GF-D8 (cell line): ENCODE measurements at regions not wholly inside any gene's neighbourhood (a gene's known extent, or its start where the extent isn't known, plus 50 kb on each side); places are given as distances from the start of the nearest gene placed in this dataset.

ENCODE experiments used
- DNase-seq: peaks from one replicate; lab custom pipeline; 2025; lab: John Stamatoyannopoulos, UW

- DNase-seq, result no peak
Observed at GRCh38 chr22:27388090-27388600, 413.4 kb downstream of the MN1 start.

DNA sequence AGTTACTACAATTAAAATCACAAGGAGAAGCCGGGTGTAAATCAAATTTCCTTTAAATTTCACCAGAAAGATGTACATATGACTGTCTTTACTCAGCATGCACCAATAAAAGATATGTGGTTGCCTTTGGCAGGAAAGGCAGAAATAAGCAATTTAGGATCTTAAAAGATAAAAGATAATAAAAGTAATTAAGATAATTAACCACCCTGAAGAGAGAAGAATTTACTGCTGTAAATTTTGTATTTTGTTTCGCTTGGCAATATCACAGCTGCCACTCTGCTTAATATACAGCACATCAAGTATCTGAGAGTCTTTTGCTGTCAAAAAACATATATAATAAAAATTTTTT lies 411.9 kb downstream of the MN1 start:
- no peak for DNase-seq

GRCh38 chr22:27391092-27391770 lies 410.3 kb downstream of the MN1 start:
- DNase-seq, result no peak

- no peak for DNase-seq
Observed at GRCh38 chr22:27393371-27393770, 408.2 kb downstream of the MN1 start.

- DNase-seq, result no peak
Observed at GRCh38 chr22:27394806-27395404, 406.7 kb downstream of the MN1 start.

- no peak for DNase-seq
Observed at GRCh38 chr22:27397036-27397953, 404.3 kb downstream of the MN1 start.

GRCh38 chr22:27397954-27398342 lies 403.6 kb downstream of the MN1 start:
- DNase-seq, result no peak

GRCh38 chr22:27399161-27399560 lies 402.4 kb downstream of the MN1 start:
- DNase-seq, result no peak

DNA sequence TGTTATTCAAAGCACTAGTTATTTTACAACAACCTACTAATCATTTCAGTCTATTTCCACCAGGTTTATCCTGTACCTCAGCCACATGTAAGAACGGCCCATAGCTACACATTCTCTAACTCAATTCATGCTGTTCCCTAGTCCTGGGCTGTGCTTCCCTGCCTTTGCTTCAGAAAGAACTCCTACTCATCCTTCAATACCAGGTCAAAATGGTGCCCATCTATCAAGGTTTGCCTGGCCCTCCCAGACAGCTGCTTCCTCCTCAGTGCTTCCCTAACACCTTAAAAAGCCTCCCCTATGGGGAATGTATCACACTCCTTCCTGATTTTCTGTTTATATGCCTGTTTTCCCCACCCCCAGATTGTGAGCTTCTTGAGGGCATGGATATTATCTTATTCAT lies 400.7 kb downstream of the MN1 start:
- DNase-seq, result no peak

DNA sequence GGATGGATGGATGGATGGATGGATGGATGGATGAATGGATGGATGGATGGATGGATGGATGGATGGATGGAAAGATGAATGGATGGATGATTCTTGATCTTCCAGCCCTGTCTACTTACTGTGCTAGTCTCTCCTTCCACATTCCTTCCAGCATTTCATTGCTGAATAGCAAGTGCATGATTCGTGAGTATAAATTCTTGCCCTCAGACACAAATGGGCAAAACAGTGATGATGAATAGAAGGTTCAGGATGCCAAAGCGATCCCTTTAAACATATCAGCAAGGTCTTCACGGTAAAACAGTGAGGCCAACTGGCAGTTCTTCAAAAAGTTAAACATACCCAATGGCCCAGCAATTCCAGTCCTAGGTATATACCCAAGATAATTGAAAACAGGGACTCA lies 400.2 kb downstream of the MN1 start:
- DNase-seq, result no peak

- DNase-seq, result no peak
Observed at GRCh38 chr22:27404441-27404840, 397.1 kb downstream of the MN1 start.

DNA sequence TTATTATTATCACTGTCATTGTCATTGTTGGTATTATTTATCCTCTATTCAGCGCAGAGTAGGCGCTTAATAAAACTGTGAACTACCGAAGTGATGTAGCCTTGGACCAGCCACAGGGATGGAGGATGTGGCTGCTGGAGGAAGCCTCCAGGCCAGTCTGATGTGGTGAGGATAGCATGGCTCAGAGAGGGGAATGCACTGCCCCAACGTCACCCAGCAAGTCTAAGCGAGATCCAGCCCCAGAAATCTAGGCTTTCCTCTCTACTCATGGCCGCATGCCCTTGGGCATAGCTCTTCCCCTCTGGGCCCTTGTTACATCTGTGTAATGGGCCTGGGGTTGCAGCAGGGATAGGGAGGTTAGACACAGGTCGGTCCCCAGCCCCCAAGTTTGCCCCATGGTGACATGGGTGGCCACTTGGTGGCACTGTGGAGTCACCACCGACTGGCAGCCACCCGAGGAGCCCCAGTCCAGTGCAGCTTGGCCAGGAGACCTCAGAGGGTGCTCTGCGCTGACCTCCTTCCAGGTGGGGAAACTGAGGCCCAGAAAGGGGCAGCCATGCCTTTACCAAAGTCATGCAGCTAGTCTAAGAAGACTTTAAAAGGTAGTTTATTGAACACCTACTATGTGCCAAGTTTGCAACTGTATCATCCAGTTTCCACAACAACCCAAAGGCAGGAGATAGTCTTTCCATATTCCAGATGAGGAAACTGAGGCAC lies 395.7 kb downstream of the MN1 start:
- no peak for DNase-seq

DNA sequence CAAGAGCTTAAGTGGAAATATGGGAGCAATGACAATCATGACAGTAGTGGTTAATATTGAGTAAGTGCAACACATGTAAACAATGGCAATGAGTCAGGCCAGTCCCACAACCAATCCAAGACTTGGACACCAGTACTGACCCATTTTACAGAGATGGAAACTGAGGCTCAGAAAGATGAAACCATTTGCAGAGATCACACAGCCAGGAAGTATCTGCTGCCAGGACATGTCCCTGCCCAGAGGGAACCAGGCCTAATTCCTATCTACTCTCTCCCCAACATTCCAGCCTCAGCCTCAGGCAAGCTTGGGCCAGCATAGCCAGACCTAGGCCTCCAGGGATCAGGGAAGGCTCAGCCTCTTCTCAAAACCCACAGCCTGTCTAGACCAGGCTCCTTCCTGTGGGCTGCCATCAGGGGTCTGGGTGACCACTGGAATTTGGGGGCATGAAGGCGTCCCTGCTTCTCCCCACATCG lies 395.1 kb downstream of the MN1 start:
- no peak for DNase-seq

DNA sequence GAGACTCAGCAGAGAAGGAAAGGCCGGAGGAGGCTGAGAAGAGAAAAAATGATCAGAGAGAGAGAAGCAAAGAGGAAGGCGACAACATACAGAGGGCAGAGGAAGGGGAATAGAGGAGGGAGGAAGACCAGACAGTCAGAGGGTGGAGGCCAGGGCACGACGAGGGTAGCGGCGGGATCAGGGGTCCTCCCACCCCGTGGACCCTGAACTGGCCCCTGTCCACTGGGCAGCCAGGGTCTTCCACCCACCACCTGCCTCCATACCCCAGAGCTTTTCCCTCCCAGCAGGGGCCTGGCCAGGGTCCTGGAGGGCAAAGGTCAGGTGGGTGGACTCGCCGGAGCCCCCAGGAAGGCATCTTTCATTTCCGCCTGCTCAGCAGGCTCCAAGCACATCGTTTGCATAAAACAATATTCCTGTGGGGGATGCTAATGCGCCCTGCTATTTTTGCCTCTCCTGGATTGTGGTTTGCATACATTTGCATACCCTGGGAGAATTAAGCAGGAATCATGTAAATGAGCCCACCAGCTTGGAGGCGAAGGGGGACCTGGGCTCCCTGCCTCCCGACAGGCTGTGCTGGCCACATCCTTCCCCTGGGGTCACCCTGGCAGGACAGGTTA lies 394.1 kb downstream of the MN1 start:
- no peak for DNase-seq

DNA sequence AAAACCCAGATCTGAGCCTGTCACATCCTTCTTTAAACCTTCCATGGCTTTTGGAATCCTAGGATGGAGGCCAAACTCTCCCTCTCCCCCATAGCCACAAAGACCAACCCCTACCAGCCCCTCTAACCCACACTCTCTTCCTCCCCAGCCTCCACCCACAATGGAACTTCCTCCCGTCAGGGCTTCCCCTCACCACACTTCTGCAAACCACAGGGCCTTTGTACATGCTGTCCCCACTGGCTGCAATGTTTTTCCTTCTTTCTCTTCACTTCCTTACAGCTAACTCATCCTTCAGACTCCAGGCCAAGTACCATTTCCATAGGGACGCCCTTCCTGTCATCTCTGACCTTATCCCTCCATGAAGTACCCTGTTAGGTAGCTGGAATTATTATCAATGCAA lies 393.5 kb downstream of the MN1 start:
- no peak for DNase-seq

DNA sequence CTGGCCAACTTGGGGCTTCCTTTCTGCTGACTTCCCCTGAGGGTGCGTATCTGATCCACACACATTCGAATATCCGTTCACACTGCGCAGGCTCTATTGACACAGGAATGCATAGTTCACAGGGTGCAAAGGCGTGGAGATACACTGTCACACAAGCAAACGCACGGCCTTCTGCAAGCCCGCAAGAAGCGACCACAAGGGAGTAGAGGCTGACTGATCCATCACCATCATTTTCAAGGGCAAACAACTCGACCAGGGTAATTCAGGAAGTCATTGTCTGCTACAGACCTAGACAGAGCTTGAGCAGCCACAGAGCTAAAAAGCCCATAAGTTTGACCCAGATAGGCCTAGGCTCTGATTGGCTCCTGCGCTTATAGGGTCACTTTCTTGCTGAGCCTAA lies 392.3 kb downstream of the MN1 start:
- no peak for DNase-seq

- DNase-seq, result no peak
Observed at GRCh38 chr22:27412866-27413445, 388.6 kb downstream of the MN1 start.

DNA sequence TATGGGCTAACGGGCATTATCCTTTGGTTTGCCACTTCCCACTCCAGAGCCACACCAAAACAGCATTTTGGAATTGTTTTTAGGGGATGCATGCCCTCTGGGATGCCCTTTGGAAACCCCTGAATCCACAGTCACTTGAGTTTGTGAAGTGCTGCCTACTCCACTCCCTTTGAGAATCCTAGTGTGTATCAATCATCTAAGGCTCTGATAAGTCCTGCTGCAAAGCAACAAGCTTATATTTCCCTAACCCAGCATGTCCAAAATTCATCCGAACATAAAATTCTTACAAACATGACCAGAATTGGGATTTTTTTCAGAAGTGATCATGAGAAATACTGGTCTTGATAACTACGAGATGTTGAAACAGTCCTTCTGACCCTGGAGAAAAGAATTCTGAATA lies 387.9 kb downstream of the MN1 start:
- DNase-seq, result no peak

- no peak for DNase-seq
Observed at GRCh38 chr22:27416511-27417420, 384.8 kb downstream of the MN1 start.

DNA sequence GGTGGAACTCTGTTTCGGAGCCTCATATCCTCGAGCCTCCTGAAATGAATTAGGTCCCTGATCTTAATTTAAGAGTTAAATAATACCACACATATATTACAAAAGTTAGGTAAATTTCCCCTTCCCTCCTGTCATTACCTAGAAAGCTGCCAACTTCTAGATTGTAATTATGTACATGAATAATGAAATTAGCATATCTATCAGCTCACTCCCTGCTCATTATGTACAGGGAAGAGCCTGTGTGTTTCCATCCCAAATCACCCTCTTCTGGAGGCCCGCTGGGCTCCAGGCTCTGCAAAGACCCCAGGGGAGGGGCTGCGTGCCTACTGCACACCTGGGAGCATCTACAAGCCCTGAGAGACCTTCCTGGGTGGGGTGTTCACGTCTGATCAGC lies 384.1 kb downstream of the MN1 start:
- no peak for DNase-seq
